ENCODE measurements at regions not wholly inside any gene's neighbourhood (a gene's known extent, or its start where the extent isn't known, plus 50 kb on each side); places are given as distances from the start of the nearest gene placed in this dataset.

DNA sequence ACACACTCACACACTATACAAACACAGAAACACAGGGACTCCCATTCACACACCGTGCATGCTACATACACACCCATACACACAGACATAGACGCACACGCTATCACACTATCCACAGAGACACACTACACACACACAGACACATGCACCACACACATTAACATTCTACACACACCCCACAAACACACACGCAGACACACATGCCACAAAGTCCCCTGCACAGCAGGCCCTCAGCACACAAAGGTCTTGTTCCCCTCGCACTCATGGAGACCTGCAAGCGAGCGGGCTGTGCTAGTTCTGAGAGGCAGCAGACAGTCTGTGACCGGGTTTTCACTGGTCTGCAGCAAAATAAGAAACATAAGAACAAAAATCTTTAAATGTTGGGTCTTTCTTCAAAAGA, 429.6 kb upstream of the SALL3 start:
- WGBS, 4 donors: 88 to 93% (median 92%) methylated on average over 8 of the region's 8 CpGs
- H3K9me3 ChIP-seq: peaks cover 0 to 14% (median 2%) of the 10 kb centered on the region in 12 donors
- DNase-seq: no peak
- no peak overlapping the region for H3K4me3 ChIP-seq
- TF ChIP-seq POLR2A (IDR thresholded peaks at IDR 0.05): no peak
- TF ChIP-seq, protein P1, sequence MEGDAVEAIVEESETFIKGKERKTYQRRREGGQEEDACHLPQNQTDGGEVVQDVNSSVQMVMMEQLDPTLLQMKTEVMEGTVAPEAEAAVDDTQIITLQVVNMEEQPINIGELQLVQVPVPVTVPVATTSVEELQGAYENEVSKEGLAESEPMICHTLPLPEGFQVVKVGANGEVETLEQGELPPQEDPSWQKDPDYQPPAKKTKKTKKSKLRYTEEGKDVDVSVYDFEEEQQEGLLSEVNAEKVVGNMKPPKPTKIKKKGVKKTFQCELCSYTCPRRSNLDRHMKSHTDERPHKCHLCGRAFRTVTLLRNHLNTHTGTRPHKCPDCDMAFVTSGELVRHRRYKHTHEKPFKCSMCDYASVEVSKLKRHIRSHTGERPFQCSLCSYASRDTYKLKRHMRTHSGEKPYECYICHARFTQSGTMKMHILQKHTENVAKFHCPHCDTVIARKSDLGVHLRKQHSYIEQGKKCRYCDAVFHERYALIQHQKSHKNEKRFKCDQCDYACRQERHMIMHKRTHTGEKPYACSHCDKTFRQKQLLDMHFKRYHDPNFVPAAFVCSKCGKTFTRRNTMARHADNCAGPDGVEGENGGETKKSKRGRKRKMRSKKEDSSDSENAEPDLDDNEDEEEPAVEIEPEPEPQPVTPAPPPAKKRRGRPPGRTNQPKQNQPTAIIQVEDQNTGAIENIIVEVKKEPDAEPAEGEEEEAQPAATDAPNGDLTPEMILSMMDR (IDR thresholded peaks at IDR 0.05): no peak
- intact Hi-C loops (cut with DNase I): no loop called here
- no peak for ATAC-seq
- H3K36me3 ChIP-seq: no peaks in the 10 kb centered on the region
- peaks cover 0 to 5% (median 0%) of the 10 kb centered on the region in 12 donors for H3K4me1 ChIP-seq
- peaks cover 0 to 6% (median 0%) of the 10 kb centered on the region in 9 donors for H3K27me3 ChIP-seq
- H3K27ac ChIP-seq: no peak overlapping the region

- no peak for TF ChIP-seq POLR2A (IDR thresholded peaks at IDR 0.05)
- TF ChIP-seq, protein P1 (IDR thresholded peaks at IDR 0.05): no peak
- ATAC-seq: no peak
- 76 to 84% (median 82%) methylated on average over 13 of the region's 13 CpGs for WGBS, 4 donors
Observed at GRCh38 chr18:78554944-78555608, 424.5 kb upstream of the SALL3 start.

GRCh38 chr18:78557371-78557770, 422.2 kb upstream of the SALL3 start:
- Histone ChIP-seq H3K4me1 (no peaks in the 10 kb centered on the region), H3K9me3 (peaks cover 0 to 29% (median 3%) of the 10 kb centered on the region in 12 donors), H3K27me3 (peaks cover 0 to 4% (median 0%) of the 10 kb centered on the region in 9 donors), H3K36me3 (no peaks in the 10 kb centered on the region), H3K27ac (no peak overlapping the region), H3K4me3 (no peak overlapping the region)
- ATAC-seq: no peak
- WGBS, 4 donors: 88 to 92% (median 90%) methylated on average over 7 to 8 of the region's 8 CpGs
- TF ChIP-seq POLR2A (IDR thresholded peaks at IDR 0.05): no peak
- TF ChIP-seq, protein P1 (IDR thresholded peaks at IDR 0.05): no peak
- intact Hi-C loops (cut with DNase I): no loop called here
- no peak for DNase-seq

More at GRCh38 chr18:78554944-78555608, 424.5 kb upstream of the SALL3 start:
- H3K27ac ChIP-seq: no peak overlapping the region
- peaks cover 0 to 4% (median 0%) of the 10 kb centered on the region in 9 donors for H3K27me3 ChIP-seq
- peaks cover 0 to 29% (median 3%) of the 10 kb centered on the region in 12 donors for H3K9me3 ChIP-seq
- no peak overlapping the region for H3K4me3 ChIP-seq
- DNase-seq: no peak
- no peaks in the 10 kb centered on the region for H3K36me3 ChIP-seq
- intact Hi-C loops (cut with DNase I): no loop called here
- H3K4me1 ChIP-seq: no peaks in the 10 kb centered on the region

- 84 to 88% (median 86%) methylated on average over 23 of the region's 23 CpGs for WGBS, 4 donors
- DNase-seq (no peak), ATAC-seq (no peak)
- peaks cover 0 to 4% (median 0%) of the 10 kb centered on the region in 9 donors for H3K27me3 ChIP-seq
- TF ChIP-seq, protein P1 (IDR thresholded peaks at IDR 0.05): no peak
- TF ChIP-seq POLR2A (IDR thresholded peaks at IDR 0.05): no peak
- peaks cover 0 to 29% (median 3%) of the 10 kb centered on the region in 12 donors for H3K9me3 ChIP-seq
- H3K4me3 ChIP-seq: no peak overlapping the region
- H3K36me3 ChIP-seq: no peaks in the 10 kb centered on the region
- no peaks in the 10 kb centered on the region for H3K4me1 ChIP-seq
- no peak overlapping the region for H3K27ac ChIP-seq
- intact Hi-C loops (cut with DNase I): no loop called here
Observed at GRCh38 chr18:78558101-78558810, 421.4 kb upstream of the SALL3 start.

Measured in heart left ventricle (tissue), 16 donors.